ENCODE measurements at regions not wholly inside any gene's neighbourhood (a gene's known extent, or its start where the extent isn't known, plus 50 kb on each side); places are given as distances from the start of the nearest gene placed in this dataset.
"Not testable (repeated sequence)": the region's sequence is repeated elsewhere in the genome, so short reads cannot be mapped to it uniquely, and the experiment has no call there.

DNA sequence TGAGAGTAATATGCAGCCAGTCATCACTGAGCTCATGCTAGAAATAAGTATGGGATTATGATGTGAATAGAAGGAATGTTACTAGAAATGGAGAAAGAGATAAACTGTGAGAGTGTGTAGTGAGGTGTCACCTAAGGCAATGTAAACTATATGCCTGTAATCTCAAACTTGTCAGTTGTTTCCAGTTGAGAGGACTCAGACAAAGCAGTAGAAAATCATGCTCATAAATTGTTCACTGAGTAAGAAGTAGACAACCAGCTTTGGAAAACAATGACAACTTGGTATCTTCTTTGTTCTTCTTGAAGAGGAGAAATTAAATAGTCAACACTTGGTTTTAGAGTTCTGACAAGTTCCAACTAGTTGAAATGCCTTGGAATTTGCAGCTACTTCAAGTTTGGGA, 148.5 kb upstream of the OR4E1 start:
- Histone ChIP-seq H3K27ac (replicated peaks) (no peak overlapping the region), H3K27me3 (ENCODE audit: insufficient read depth, poor library complexity, severe bottlenecking) (no peaks in the 10 kb centered on the region), H3K4me3 (replicated peaks; ENCODE audit: insufficient read depth, low read length) (no peak overlapping the region)
- DNase-seq (ENCODE audit: low read depth in 1 of 2, low spot score in 1 of 2) = no peak
- TF ChIP-seq SPI1 (IDR thresholded peaks at IDR 0.05; ENCODE audit: borderline replicate concordance, low read depth) (no peak), GABPA (IDR thresholded peaks at IDR 0.05; ENCODE audit: low read depth) (no peak), POLR2AphosphoS5 (IDR thresholded peaks at IDR 0.05; ENCODE audit: low read depth) (no peak)
- TF ChIP-seq, protein P1, sequence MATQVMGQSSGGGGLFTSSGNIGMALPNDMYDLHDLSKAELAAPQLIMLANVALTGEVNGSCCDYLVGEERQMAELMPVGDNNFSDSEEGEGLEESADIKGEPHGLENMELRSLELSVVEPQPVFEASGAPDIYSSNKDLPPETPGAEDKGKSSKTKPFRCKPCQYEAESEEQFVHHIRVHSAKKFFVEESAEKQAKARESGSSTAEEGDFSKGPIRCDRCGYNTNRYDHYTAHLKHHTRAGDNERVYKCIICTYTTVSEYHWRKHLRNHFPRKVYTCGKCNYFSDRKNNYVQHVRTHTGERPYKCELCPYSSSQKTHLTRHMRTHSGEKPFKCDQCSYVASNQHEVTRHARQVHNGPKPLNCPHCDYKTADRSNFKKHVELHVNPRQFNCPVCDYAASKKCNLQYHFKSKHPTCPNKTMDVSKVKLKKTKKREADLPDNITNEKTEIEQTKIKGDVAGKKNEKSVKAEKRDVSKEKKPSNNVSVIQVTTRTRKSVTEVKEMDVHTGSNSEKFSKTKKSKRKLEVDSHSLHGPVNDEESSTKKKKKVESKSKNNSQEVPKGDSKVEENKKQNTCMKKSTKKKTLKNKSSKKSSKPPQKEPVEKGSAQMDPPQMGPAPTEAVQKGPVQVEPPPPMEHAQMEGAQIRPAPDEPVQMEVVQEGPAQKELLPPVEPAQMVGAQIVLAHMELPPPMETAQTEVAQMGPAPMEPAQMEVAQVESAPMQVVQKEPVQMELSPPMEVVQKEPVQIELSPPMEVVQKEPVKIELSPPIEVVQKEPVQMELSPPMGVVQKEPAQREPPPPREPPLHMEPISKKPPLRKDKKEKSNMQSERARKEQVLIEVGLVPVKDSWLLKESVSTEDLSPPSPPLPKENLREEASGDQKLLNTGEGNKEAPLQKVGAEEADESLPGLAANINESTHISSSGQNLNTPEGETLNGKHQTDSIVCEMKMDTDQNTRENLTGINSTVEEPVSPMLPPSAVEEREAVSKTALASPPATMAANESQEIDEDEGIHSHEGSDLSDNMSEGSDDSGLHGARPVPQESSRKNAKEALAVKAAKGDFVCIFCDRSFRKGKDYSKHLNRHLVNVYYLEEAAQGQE (IDR thresholded peaks at IDR 0.05; ENCODE audit: insufficient replicate concordance, low read depth) = no peak
- TF ChIP-seq, protein P2, sequence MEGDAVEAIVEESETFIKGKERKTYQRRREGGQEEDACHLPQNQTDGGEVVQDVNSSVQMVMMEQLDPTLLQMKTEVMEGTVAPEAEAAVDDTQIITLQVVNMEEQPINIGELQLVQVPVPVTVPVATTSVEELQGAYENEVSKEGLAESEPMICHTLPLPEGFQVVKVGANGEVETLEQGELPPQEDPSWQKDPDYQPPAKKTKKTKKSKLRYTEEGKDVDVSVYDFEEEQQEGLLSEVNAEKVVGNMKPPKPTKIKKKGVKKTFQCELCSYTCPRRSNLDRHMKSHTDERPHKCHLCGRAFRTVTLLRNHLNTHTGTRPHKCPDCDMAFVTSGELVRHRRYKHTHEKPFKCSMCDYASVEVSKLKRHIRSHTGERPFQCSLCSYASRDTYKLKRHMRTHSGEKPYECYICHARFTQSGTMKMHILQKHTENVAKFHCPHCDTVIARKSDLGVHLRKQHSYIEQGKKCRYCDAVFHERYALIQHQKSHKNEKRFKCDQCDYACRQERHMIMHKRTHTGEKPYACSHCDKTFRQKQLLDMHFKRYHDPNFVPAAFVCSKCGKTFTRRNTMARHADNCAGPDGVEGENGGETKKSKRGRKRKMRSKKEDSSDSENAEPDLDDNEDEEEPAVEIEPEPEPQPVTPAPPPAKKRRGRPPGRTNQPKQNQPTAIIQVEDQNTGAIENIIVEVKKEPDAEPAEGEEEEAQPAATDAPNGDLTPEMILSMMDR (IDR thresholded peaks at IDR 0.05; ENCODE audit: insufficient read depth, low read length) = no peak

DNA sequence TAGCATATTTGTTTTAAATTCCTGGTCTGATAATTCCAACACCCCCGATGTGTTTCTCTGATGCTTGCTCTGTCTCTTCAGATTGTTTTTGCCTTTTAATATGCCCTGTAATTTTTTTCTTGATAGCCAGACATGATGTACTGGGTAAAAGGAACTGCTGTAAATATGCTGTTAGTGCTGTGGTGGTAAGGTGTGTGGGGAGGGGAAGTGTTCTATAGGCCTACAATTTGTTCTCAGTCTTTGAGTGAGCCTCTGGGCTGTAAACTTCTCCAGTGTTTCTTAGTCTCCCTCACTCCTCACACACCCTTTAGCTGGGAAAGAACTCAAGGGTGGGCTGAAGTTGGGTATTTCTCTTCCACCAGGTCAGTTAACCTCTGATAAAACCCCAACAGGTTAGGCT, 147.0 kb upstream of the OR4E1 start:
- TF ChIP-seq SPI1 (IDR thresholded peaks at IDR 0.05; ENCODE audit: borderline replicate concordance, low read depth) = peak; percentile 24; the same call in 1 of the 2 replicates
- TF ChIP-seq, protein P1 (IDR thresholded peaks at IDR 0.05; ENCODE audit: insufficient replicate concordance, low read depth) = no peak
- TF ChIP-seq, protein P2 (IDR thresholded peaks at IDR 0.05; ENCODE audit: insufficient read depth, low read length) = no peak
- H3K27ac ChIP-seq (replicated peaks) = no peak overlapping the region
- no peak for DNase-seq (ENCODE audit: low read depth in 1 of 2, low spot score in 1 of 2)
- no peak overlapping the region for H3K4me3 ChIP-seq (replicated peaks; ENCODE audit: insufficient read depth, low read length)
- H3K27me3 ChIP-seq (ENCODE audit: insufficient read depth, poor library complexity, severe bottlenecking) = no peaks in the 10 kb centered on the region

DNA sequence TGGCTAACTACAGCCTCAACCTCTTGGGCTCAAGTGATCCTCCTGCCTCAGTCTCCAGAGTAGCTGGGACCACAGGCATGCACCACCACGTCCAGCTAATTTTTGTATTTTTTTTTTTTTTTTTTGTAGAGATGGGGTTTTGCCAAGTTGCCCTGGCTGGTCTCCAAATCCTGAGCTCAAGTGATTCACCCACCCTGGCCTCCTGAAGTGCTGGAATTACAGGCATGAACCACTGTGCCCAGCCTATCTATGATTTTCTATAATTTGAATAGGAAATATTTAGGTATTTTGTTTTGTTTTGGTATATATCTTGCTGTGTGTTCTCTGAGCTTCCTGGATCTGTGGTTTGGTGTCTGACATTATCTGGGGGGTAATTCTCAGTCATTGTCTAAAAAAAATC, 146.3 kb upstream of the OR4E1 start:
- not testable (repeated sequence) for H3K4me3 ChIP-seq (replicated peaks; ENCODE audit: insufficient read depth, low read length); H3K27me3 ChIP-seq (ENCODE audit: insufficient read depth, poor library complexity, severe bottlenecking); DNase-seq (ENCODE audit: low read depth in 1 of 2, low spot score in 1 of 2); H3K27ac ChIP-seq (replicated peaks)

DNA sequence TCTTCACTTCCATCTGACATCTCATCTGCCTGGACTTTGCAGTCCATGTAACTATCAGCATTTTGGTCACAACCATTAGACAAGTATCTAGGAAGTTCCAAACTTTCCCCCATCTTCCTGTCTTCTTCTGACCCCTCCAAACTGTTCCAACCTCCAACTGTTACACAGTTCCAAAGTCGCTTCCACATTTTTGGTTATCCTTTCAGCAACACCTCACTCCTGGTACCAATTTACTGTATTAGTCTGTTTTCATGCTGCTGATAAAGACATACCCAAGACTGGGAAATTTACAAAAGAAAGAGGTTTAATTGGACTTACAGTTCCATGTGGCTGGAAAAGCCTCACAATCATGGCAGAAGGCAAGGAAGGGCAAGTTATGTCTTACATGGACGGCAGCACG, 143.4 kb upstream of the OR4E1 start:
- H3K4me3 ChIP-seq (replicated peaks; ENCODE audit: insufficient read depth, low read length); DNase-seq (ENCODE audit: low read depth in 1 of 2, low spot score in 1 of 2); H3K27ac ChIP-seq (replicated peaks); H3K27me3 ChIP-seq (ENCODE audit: insufficient read depth, poor library complexity, severe bottlenecking): not testable (repeated sequence)

DNA sequence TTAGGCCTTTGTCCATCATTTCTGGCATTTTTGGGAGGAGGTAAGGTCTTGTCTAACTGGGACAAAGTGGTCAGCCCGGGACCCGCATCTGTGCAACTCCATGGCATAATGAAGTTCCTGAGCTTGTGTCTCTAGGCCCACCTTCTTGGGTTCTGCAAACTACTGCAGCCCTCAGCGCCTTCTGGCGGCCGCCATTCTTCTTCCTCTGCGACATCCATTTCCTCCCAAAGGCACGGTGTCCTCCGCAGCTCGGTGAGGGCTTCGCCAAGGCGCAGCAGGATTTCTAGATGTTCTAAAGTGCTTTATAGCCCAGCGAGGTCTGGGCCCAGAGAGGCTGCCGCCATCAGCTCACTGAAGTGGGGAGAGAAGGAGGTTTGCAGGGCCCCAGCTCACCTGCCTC, 134.4 kb upstream of the OR4E1 start:
- Histone ChIP-seq H3K4me3 (replicated peaks; ENCODE audit: insufficient read depth, low read length) (no peak overlapping the region), H3K27ac (replicated peaks) (no peak overlapping the region), H3K27me3 (ENCODE audit: insufficient read depth, poor library complexity, severe bottlenecking) (no peaks in the 10 kb centered on the region)
- TF ChIP-seq SPI1 (IDR thresholded peaks at IDR 0.05; ENCODE audit: borderline replicate concordance, low read depth) = no peak
- TF ChIP-seq, protein P1 (IDR thresholded peaks at IDR 0.05; ENCODE audit: insufficient replicate concordance, low read depth) = no peak
- TF ChIP-seq POLR2AphosphoS5 (IDR thresholded peaks at IDR 0.05; ENCODE audit: low read depth) = no peak
- TF ChIP-seq, protein P2 (IDR thresholded peaks at IDR 0.05; ENCODE audit: insufficient read depth, low read length) = no peak
- no peak for TF ChIP-seq GABPA (IDR thresholded peaks at IDR 0.05; ENCODE audit: low read depth)
- no peak for DNase-seq (ENCODE audit: low read depth in 1 of 2, low spot score in 1 of 2)
